Fibroblast of skin of left quadriceps (primary cell): ENCODE measurements at regions not wholly inside any gene's neighbourhood (a gene's known extent, or its start where the extent isn't known, plus 50 kb on each side); places are given as distances from the start of the nearest gene placed in this dataset.

Source experiments
- DNase-seq, 2 experiments: peaks; one replicate each; pipeline ENCODE4 v3.0.0-alpha.2; 2013; ENCODE audit warnings: low read depth in 2 of 2

DNA sequence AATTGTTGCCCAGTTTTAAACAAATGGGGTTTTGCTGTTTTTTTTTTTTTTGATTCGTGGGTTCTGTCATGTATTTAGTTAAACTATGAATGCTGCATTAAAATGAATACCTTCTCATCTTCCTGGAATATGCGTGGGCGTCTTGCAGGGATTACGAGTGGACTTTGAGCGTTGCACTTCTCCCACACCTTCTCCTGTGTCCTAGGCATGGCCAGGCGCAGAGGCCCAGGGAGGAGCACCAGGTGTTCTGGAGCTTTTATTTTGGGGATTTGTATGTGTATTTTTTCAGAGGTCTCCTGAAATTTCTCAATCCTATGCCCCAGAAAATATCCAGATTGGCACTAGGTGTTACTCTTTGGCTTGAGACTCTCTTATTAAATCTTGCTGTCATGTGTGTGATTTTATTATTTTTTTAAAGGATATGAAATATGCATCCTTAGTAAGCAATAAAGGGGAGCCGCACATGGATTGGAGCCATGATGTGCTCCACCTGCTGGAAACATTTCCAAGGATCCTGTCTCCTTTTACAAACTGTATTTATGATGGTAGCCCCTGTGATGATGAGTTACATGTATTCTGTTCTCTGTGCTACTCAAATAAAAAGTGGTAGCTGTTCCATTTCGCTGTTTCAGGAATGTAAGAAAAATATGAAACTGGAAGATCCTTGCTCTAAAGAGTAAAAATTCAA, 482.2 kb upstream of the KLF6 start:
- DNase-seq: no peak

DNA sequence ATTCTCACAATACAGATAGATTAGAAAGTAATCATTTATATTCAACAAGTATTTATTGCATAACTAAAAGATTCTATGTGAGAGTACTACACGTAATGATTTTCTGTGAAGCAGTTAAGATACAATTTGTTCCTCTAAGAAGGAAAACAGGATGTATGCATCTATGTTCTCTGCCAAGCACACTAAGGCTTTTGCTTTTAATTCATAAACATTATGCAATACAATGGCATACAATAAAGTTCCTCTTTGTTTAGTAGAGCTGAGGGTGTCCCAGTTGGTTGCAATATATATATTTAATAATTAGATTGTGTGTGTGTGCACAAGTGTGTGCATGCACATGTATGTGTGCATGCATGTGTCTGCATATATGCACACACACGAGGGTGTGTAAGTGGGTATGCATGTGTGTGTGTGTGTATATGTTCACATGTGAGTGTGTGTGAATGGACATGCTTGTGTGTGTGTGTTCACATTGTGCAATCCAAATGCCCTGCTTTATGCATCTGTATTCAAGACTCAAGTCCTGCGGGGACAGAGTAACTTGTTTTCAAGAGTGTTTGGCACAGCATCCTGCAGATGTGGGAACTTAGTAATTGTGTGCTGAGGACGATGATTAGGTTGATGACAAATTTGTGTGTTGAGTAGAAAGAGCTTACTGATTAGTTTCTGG, 481.5 kb upstream of the KLF6 start:
- DNase-seq: peak; percentile 56 to 63

DNA sequence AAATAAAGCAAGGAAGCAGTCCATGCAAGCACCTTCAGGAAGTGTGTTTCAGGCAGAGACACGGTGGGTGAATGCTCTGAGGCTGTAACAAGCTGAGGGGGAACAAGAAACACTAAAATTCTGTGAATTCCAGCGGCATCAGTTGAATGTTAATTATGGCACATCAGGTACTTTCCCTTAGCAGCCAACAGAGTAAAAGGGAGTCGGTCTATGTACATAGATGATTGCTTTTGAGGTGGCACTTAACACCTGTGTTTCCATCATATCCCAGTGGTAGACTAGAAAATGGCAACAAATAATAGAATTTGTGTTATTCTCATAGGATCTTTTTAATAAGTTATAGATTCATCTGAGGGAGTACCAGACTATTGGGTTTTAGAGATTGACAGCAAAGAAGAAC, 481.0 kb upstream of the KLF6 start:
- no peak for DNase-seq

DNA sequence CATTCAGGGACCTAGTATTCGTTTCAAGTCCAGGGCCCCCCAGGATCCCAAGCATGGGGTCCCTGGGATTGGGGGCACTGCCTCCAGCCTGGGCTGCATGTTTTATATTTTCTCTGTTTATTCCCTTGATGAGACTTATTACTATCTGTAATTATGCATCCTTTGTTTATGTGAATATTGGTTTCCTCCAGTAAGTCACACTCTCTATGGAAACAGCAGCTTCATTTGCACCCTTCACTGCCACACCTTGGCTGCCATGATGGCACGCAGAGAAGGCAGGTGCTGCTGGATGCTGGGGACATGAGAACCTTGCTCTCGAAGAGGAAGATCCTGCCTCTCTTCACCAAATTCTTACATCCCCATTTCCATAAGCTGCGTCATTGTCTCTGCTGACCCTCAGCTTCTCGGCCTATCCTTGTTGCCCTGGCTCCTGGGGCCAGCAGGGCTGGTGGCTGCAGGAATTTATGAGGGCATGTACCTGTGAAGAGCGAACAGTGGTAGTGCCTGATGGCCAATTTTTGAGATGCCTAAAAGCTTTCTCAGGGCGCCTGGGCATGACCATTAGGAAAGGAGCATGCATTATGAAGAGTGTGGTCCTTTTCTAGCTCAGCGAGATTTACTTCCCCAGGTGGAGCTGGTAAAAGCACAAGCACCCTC, 479.3 kb upstream of the KLF6 start:
- DNase-seq: no peak

DNA sequence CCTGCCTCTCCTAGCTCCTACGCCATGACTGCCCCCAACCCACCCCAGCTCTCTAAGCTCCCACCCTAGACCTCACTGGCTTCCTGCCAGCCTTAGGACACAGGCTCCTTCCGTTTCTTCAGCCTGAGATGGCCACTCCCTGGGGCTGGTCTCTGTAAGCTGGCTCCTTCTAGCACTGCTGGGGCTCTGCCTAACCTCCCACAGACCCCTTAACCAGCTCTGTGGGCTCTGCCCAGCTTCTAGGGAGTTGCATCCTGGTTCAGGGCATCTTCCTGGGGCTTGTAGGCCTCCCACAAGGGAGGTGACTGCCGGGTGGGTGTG, 478.6 kb upstream of the KLF6 start:
- DNase-seq: no peak

DNA sequence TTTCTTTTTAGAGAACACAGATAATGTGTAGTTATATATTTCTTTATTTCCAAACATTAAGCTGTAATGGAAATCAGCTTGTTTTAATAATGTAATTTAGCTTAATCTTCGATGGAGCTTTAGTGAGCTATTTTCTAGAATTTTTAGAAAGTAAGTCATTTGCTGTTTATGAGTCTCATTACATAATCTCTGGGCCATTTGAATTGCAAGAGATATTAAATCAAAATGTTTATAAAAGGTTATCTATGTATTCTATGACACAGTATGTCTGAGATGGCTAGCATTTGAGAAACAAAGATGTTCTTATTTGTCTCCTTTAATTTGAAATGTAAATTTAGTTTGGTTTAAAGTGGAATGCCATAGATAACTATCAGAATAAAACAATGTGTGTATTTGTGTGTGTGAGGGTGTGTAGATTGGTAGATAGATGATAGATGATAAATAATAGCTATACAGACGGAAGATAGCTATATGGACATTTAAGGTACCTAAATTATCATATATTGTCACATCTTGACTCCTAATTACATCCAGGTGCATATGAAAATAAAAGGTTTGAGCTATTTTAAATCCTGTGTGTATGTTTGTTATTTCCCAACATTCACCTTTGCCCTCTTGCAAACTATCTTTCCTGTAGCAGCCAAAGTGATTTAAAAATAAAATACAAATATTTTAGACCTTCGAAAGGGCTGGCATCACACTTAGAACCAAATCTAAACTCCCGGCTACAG, 478.0 kb upstream of the KLF6 start:
- DNase-seq: no peak

DNA sequence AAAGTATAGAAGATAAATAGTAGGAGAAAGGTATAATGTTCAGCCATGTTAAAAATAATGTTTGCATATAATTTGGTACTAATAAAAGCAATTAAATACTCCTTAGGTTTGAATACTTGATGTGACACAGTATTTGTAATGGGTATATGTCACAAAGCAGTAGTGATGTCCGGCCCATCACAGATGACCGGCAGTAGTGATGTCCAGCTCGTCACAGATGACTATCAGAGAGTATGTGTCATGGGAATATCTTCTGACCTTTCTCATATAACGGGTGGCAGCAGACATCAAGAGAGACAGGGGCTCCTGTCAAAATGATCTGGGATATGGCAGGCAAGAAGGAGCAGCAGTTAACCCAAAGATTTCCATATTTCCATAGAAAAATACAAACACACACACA, 477.4 kb upstream of the KLF6 start:
- DNase-seq: no peak

DNA sequence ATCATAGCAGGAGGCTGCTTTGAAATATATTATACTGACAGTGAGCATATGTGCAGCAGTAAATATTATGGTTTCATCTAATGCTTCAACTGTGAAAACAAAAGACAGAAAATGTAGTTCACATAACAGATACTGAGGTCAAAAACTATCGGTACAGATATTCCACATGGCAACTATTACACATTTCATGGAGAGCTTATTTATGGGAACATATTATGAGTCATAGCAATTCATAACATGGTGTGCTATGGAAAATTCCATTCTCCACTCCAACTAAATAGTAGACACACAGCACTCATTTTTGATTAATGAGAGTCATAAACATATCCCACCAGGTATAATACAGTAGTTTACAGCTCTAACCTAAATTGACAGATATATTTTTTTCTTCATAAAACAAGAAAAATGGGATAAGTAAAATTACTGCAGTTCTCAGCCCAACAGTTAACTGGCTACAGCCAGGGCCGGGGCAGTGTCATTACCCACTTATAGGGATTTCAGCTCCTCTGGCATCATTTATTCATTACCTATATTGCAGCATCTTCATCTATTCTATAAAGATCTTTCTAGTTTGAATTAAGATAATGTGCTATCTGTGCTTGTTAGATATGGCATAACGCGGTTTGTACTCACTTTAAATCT, 475.6 kb upstream of the KLF6 start:
- peak in 1 of 2 experiments; percentile 71 for DNase-seq

DNA sequence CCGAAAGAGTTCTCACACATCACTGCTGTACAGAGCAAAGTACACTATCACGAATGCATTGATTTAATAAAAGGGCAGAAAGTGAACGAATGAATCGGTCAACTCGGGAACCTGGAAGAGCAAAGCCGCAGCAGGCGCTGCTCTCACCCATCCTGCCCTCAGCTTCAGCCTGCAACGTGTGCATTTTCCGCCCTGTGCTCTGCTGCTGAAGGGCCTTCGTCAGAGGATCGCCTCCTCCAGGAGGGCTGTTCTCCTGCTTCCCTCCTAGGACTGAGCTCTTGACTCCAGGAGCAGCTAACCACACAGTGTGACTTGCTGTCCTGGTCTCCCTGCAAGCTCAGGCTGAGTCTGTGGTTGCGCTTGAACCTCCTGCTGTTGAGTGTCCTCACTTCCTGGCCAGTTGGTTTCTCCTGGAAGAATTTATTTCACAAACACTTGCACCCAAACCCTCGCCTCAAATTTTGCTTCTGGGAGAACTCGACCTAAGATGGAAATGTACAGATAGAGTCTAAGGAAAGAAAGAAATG, 473.0 kb upstream of the KLF6 start:
- DNase-seq: no peak

DNA sequence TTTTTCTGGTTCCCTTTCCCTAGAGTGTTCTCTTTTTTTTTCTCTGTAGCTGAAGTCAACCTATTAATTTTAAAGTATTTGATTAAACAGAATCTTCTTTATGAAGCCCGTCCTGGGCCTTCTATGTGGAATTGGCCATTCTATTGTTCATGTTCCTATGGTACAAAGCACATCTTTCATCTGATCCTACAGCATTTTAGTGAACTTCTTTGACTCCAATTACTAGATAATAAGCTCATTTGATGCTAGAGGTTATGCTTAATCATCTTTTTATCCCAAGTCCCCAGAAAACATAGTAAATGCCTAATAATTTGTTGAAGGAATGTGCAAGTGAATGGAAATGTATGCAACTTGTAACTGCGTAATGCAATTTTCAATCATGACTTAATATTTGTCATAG, 472.0 kb upstream of the KLF6 start:
- DNase-seq: no peak

DNA sequence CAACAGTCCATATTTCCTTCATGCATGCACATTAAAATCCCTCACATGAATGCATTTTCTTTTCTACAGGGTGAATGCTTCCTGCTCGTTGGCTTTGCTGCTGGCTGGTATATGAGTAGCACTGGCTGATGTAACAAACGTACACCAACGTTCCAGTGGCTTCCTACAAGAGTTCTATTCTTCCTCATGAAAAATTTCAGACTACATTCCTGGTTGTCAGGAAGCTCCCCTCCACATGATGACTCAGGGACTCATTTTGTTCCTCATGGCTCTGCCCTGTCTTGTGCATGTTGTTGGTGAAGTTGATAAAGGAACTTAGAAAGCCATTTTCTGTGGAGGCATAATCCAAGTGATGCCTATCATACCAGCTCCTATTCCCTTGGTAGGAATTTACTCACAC, 470.7 kb upstream of the KLF6 start:
- DNase-seq: no peak

DNA sequence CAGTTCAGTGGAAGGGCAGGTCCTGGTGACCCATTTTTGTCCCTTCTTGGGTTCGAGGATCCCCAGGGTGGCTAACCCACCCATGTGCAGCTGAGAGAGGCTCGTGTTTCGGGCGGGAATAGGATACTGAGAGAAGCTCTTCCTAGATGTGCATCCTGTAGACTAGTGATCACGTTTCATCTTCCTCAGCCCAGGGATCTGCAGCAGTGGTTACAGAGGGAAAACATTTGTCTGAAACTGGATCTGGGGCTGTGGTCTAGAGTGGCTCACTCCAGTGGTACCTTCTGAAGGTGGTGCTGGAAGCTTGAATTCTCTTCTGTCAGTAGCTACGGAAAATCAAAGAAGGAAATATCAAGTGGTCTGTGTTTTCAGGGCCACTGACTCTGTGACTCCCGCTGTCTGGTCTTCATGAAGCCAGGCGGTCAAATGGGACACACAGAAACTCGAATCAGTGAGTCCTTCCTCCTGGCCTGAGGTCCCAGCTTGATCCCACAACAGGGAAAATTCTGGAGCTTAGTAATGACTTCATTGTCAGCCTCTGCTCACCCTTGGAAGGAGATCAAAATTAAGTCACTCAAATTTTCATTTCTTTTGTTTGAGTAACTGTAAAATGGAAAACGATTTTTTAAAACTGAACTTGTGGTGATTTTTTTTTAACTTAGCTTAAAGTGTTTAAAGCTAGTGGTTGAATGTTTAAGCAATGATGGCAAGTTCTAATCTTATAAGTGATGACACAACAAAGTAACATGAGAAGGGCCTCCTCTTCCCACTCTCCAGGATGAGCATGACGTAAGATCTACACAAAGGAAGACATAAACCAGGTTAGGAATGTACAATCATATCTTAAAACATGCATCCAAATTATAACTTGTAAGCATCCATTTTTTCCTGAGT, 469.3 kb upstream of the KLF6 start:
- peak; percentile 82 for DNase-seq

DNA sequence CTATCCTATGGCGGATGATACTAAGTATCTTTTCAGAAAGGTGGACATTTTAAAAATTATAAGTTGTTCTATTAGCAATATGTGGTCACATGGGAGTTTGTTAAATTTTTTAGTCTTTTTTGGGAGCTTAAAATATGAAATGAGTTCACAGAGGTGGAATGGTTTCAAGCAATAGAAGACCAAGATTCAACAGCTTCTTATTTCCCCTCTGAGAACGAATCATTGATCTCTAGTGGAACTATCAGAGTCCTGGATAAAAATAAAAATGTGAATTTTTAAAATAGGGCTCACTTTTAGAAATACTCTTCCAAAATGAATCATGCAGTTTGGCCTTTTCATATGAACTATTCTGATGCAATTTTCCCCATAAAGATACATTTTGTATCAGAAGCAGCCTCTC, 467.7 kb upstream of the KLF6 start:
- DNase-seq: no peak

DNA sequence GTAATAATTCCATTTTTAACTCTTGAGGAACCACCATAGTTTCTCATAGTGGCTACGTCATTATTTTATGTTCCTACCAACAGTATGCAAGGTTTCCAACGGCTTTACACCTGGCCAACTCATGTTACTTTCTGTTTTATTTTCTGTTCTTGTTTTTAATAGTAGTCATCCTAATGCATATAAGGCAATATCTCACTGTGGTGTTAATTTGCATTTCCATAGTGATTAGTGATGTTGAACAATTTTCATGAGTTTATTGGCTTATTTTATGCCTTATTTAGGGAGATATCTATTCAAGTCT, 465.5 kb upstream of the KLF6 start:
- no peak for DNase-seq

DNA sequence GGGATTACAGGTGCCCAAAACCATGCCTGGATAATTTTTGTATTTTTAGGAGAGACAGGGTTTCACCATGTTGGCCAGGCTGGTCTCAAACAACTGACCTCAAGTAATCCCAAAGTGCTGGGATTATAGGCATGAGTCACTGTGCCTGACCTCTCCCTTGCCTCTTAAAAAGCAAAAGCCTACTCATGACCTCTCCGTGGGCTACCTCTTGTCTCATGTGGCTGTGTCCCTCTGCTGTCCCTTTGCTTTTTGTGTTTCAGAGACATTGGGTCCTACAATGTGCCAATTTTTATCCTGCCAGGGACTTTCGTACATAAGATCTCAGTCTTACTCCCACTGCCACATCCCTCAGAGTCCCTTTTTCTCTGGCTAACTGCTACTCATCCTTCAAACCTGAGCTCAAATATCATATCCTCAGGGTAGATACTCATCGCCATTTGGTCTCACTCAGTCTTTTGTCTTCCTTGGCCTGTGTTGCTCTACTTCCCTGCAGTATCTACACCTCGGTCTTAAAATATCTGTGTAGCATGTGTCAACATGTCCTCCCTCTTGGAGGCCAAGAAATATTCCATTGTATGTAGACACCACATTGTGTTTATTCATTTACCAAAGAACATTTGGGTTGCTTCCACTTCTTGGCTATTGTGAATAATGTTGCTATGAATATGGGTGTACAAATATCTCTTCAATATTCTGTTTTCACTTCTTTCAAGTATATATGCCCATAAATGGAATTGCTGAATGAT, 465.0 kb upstream of the KLF6 start:
- no peak for DNase-seq

DNA sequence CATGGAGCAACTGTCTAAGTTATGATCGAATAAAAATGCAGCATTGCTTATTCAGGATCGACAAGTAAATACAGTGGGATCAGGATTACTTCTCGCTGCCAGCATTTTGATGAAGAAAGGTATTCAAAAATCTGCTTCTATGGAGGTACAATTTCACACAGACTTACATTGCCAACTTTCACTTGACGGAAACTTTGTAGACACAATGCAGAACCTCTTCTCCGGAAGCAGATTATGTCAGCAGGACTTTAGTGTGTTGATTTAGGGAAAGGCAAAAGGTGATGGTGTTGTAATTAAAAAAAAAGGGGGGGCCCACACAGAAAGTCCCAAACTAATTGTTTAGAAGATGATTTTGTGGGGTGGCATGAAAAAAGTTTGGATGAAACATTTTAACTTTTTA, 462.4 kb upstream of the KLF6 start:
- no peak for DNase-seq

DNA sequence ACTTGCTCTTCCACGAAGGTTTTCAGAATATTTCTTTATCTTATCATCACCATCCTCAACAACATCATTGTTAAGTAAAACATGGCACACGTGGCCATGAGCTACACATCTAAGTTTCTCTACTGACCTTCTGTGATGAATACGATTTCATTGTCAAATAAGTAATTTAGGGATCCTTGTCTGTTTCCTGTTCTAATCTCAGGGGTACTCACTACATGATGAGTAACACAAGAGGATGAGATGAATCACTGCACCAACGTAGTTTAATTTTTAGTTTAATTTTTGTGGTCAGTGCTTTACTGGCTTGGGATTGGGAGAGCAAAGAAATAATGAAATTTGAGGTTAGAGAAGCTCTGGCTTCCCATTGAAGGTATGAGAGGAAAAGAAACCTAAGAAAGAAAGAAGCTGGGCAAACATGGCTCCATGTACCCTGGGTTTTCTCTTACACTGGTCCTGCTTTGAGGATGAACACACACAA, 461.9 kb upstream of the KLF6 start:
- DNase-seq: peak; percentile 96

DNA sequence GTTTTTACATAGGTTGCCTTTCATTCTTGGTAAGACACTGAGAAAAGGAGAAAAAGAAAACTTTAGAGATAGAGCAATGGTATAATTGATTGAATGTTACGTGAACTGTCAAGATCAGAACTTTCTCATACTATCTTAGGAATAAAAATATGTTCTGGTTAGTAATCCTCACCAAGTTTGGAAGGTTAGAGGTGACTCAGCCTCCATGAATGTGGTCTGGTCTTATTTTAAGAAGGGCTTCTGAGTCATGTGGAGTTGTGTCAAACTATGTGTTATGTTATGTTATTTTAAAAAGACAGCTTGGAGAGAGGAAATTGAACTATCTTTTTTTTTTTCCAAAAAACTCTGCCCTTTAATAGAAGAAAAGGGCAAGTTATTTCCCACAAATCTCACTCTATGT, 458.6 kb upstream of the KLF6 start:
- DNase-seq: peak; percentile 98

DNA sequence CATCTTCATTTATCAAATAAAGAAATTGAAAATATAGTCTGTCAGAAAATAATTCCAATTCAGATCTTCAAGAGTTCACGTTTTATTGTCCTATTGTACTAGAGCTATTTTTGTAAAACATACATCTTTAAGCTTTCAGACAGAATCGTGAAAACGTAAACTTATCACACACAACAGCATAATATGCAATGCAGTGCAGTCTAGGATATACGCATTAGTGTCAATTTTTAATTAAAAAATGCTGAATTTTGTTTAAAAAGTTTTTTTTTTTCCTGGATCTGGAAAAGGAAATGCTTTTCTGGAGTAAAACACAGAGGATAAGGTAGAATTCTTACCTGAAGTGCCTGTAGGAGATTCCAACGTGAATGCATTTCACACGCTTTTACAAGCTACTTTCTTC, 458.2 kb upstream of the KLF6 start:
- no peak for DNase-seq

DNA sequence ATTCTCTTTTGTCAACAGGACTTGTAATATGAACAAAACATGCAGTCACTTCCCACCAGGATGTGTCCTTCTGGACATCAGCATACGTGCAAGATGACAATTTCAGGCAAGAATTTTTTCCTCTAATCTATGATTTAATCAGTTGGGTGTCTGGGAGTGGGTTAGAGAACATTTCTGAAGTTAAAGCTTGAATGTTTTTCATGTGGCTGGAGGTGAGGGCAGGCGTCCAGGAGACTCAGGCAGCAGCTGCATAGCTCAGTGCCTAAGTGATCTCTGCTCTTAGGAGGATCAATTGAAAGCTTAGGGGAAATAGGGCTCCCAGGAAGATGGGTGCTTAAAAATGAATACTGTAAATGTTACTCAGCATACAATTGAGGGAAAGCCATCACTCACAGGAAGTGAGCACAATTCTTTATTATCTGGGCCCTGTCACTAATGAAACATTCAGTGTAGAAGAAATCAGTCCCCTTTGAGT, 457.6 kb upstream of the KLF6 start:
- peak in 1 of 2 experiments; percentile 73 for DNase-seq
